Muscle layer of colon (tissue), 2 donors: ENCODE measurements at regions not wholly inside any gene's neighbourhood (a gene's known extent, or its start where the extent isn't known, plus 50 kb on each side); places are given as distances from the start of the nearest gene placed in this dataset.

Source experiments
- H3K27ac ChIP-seq: one replicate; pipeline ENCODE4 v1.7.0; 2013; ENCODE audit warnings: low read depth, mild to moderate bottlenecking, low read length, moderate library complexity
- H3K27me3 ChIP-seq, 2 donors: one replicate each; pipeline ENCODE4 v1.7.0; 2013; ENCODE audit warnings: low read length in 2 of 2, mild to moderate bottlenecking in 2 of 2; ENCODE audit not compliant: insufficient read depth in 2 of 2, control insufficient read depth in 1 of 2
- H3K36me3 ChIP-seq: one replicate; pipeline ENCODE4 v1.7.0; 2013; ENCODE audit warnings: mild to moderate bottlenecking, low read length; ENCODE audit not compliant: insufficient read depth
- H3K4me1 ChIP-seq: one replicate; pipeline ENCODE4 v1.7.0; 2013; ENCODE audit warnings: mild to moderate bottlenecking, low read length; ENCODE audit not compliant: insufficient read depth
- H3K4me3 ChIP-seq, 2 donors: one replicate each; pipeline ENCODE4 v1.7.0; 2013; ENCODE audit warnings: low read length in 2 of 2, low read depth in 1 of 2, mild to moderate bottlenecking in 1 of 2, moderate library complexity in 1 of 2
- H3K9ac ChIP-seq: one replicate; pipeline ENCODE4 v1.7.0; 2013; ENCODE audit warnings: low read length
- H3K9me3 ChIP-seq: one replicate; pipeline ENCODE4 v1.7.0; 2013; ENCODE audit warnings: mild to moderate bottlenecking, low read length
- donor health status: abdominal sarcoma.
- donor health status: Adenocarcinoma of cecum.

- Histone ChIP-seq H3K4me1 (no peaks in the 10 kb centered on the region), H3K4me3 (no peak overlapping the region), H3K27me3 (no peaks in the 10 kb centered on the region), H3K36me3 (no peaks in the 10 kb centered on the region), H3K9ac (no peak overlapping the region), H3K9me3 (no peaks in the 10 kb centered on the region), H3K27ac (no peak overlapping the region)
Observed at GRCh38 chr1:97999320-97999719, 78.5 kb upstream of the DPYD start.

- Histone ChIP-seq H3K27me3 (no peaks in the 10 kb centered on the region), H3K4me3 (no peak overlapping the region), H3K27ac (no peak overlapping the region), H3K9ac (no peak overlapping the region), H3K4me1 (no peaks in the 10 kb centered on the region), H3K36me3 (no peaks in the 10 kb centered on the region), H3K9me3 (no peaks in the 10 kb centered on the region)
Observed at GRCh38 chr1:97996880-97997279, 76.0 kb upstream of the DPYD start.

GRCh38 chr1:97989094-97989680 is 68.4 kb upstream of the DPYD start:
- H3K4me3 ChIP-seq: no peak overlapping the region
- H3K9ac ChIP-seq: no peak overlapping the region
- H3K9me3 ChIP-seq: no peaks in the 10 kb centered on the region
- no peaks in the 10 kb centered on the region for H3K36me3 ChIP-seq
- H3K4me1 ChIP-seq: no peaks in the 10 kb centered on the region
- no peak overlapping the region for H3K27ac ChIP-seq
- no peaks in the 10 kb centered on the region for H3K27me3 ChIP-seq

GRCh38 chr1:97986041-97987005 is 65.5 kb upstream of the DPYD start:
- H3K9me3 ChIP-seq: no peaks in the 10 kb centered on the region
- no peak overlapping the region for H3K27ac ChIP-seq
- no peaks in the 10 kb centered on the region for H3K4me1 ChIP-seq
- no peaks in the 10 kb centered on the region for H3K27me3 ChIP-seq
- H3K9ac ChIP-seq: no peak overlapping the region
- H3K36me3 ChIP-seq: no peaks in the 10 kb centered on the region
- no peak overlapping the region for H3K4me3 ChIP-seq

- H3K4me1 ChIP-seq: no peaks in the 10 kb centered on the region
- no peak overlapping the region for H3K9ac ChIP-seq
- H3K27me3 ChIP-seq: no peaks in the 10 kb centered on the region
- no peaks in the 10 kb centered on the region for H3K9me3 ChIP-seq
- H3K36me3 ChIP-seq: no peaks in the 10 kb centered on the region
- no peak overlapping the region for H3K4me3 ChIP-seq
- H3K27ac ChIP-seq: no peak overlapping the region
Observed at GRCh38 chr1:97983126-97983525, 62.3 kb upstream of the DPYD start.

- Histone ChIP-seq H3K4me1 (no peaks in the 10 kb centered on the region), H3K9ac (no peak overlapping the region), H3K27me3 (no peaks in the 10 kb centered on the region), H3K4me3 (no peak overlapping the region), H3K9me3 (no peaks in the 10 kb centered on the region), H3K27ac (no peak overlapping the region), H3K36me3 (no peaks in the 10 kb centered on the region)
Observed at GRCh38 chr1:97980530-97980929, 59.7 kb upstream of the DPYD start.

- no peaks in the 10 kb centered on the region for H3K27me3 ChIP-seq
- H3K4me3 ChIP-seq: no peak overlapping the region
- H3K4me1 ChIP-seq: no peaks in the 10 kb centered on the region
- H3K36me3 ChIP-seq: no peaks in the 10 kb centered on the region
- H3K9ac ChIP-seq: no peak overlapping the region
- no peaks in the 10 kb centered on the region for H3K9me3 ChIP-seq
- no peak overlapping the region for H3K27ac ChIP-seq
Observed at GRCh38 chr1:97976801-97977200, 56.0 kb upstream of the DPYD start.
